ENCODE measurements at regions not wholly inside any gene's neighbourhood (a gene's known extent, or its start where the extent isn't known, plus 50 kb on each side); places are given as distances from the start of the nearest gene placed in this dataset.

GRCh38 chr2:2743164-2743571 is 412.1 kb upstream of the MYT1L start (continued):
- TF ChIP-seq ZBTB33 (IDR thresholded peaks at IDR 0.05; ENCODE audit: borderline replicate concordance, low read depth) = no peak
- no peak for TF ChIP-seq FOXJ3 (CRISPR knock-in tag; IDR thresholded peaks at IDR 0.05)
- TF ChIP-seq NFIC (IDR thresholded peaks at IDR 0.05; ENCODE audit: borderline replicate concordance) = no peak
- TF ChIP-seq RXRA (IDR thresholded peaks at IDR 0.05; ENCODE audit: borderline replicate concordance, low read depth) = no peak

GRCh38 chr2:2742726-2743125 is 411.7 kb upstream of the MYT1L start:
- Histone ChIP-seq H3K9ac (no peak overlapping the region), H3K27ac (ENCODE audit: low read depth in 2 of 2, low read length in 1 of 2) (no peak overlapping the region), H3F3A (replicated peaks; ENCODE audit: insufficient read depth) (no peaks in the 10 kb centered on the region), H3K36me3 (replicated peaks in 1 of 2; ENCODE audit: control insufficient read depth in 1 of 2, insufficient read depth in 2 of 2, low read length in 1 of 2) (no peaks in the 10 kb centered on the region), H3K4me3 (ENCODE audit: low read depth in 2 of 2, low read length in 1 of 2) (no peak overlapping the region), H4K20me1 (ENCODE audit: insufficient read depth) (no peaks in the 10 kb centered on the region), H3K4me2 (no peak overlapping the region), H3K79me2 (ENCODE audit: insufficient read depth) (no peaks in the 10 kb centered on the region), H3K9me3 (peaks cover 3% of the 10 kb centered on the region; the same call in 1 of the 2 replicates), H2AFZ (ENCODE audit: low read depth) (no peak overlapping the region), H3K27me3 (ENCODE audit: insufficient read depth) (no peaks in the 10 kb centered on the region), H3K4me1 (ENCODE audit: control insufficient read depth in 1 of 2, insufficient read depth in 2 of 2, low read depth in 1 of 2, low read length in 1 of 2) (peaks cover 0 to 15% of the 10 kb centered on the region in 2 experiments; a peak in 1 of 4 replicates), H3K9me2 (no peaks in the 10 kb centered on the region)
- no peak for DNase-seq
- POLR2A ChIA-PET = no interaction called here
- CTCF ChIA-PET = no interaction called here
- 26% methylated on average over 2 of the region's 2 CpGs for WGBS (ENCODE audit: low lambda C conversion rate)
- TF ChIP-seq TCF12 (IDR thresholded peaks at IDR 0.05) = no peak
- TF ChIP-seq POLR2AphosphoS5 (IDR thresholded peaks at IDR 0.05; ENCODE audit: low read depth, low read length) = no peak
- TF ChIP-seq EP300 (IDR thresholded peaks at IDR 0.05; ENCODE audit: borderline replicate concordance in 1 of 2, low read depth in 1 of 2, low read length in 1 of 2) = no peak
- no peak for TF ChIP-seq FOXJ3 (CRISPR knock-in tag; IDR thresholded peaks at IDR 0.05)
- TF ChIP-seq NFIC (IDR thresholded peaks at IDR 0.05; ENCODE audit: borderline replicate concordance) = no peak
- no peak for TF ChIP-seq CTCF (IDR thresholded peaks at IDR 0.05)
- no peak for TF ChIP-seq ELF1 (IDR thresholded peaks at IDR 0.05)
- no peak for TF ChIP-seq MXI1 (IDR thresholded peaks at IDR 0.05; ENCODE audit: low read depth, low read length)
- no peak for TF ChIP-seq MEF2A (IDR thresholded peaks at IDR 0.05; ENCODE audit: borderline replicate concordance, low read depth)
- no peak for TF ChIP-seq REST (IDR thresholded peaks at IDR 0.05; ENCODE audit: low read depth, low read length)
- TF ChIP-seq RAD21 (IDR thresholded peaks at IDR 0.05; ENCODE audit: low read length) = no peak
- no peak for TF ChIP-seq RCOR1 (IDR thresholded peaks at IDR 0.05; ENCODE audit: low read length)
